NCI-H460 (cell line): ENCODE measurements at regions not wholly inside any gene's neighbourhood (a gene's known extent, or its start where the extent isn't known, plus 50 kb on each side); places are given as distances from the start of the nearest gene placed in this dataset.
"Not testable (repeated sequence)": the region's sequence is repeated elsewhere in the genome, so short reads cannot be mapped to it uniquely, and the experiment has no call there.

Experiments
- DNase-seq: peaks from one replicate; pipeline ENCODE4 v3.0.0-alpha.2; 2016; ENCODE audit warnings: low read depth; ENCODE audit errors: extremely low read depth

- DNase-seq: no peak
These were observed 111.8 kb upstream of the PALMD start for GRCh38 chr1:99533909-99534637.

- no peak for DNase-seq
These were observed 111.3 kb upstream of the PALMD start for GRCh38 chr1:99534638-99534930.

- no peak for DNase-seq
These were observed 110.3 kb upstream of the PALMD start for GRCh38 chr1:99535470-99536164.

GRCh38 chr1:99537886-99538617, 107.9 kb upstream of the PALMD start:
- no peak for DNase-seq

- DNase-seq: no peak
These were observed 107.3 kb upstream of the PALMD start for GRCh38 chr1:99538618-99538956.

- no peak for DNase-seq
These were observed 106.8 kb upstream of the PALMD start for GRCh38 chr1:99539131-99539530.

GRCh38 chr1:99540744-99541143, 105.2 kb upstream of the PALMD start:
- no peak for DNase-seq

- DNase-seq: no peak
These were observed 101.6 kb upstream of the PALMD start for GRCh38 chr1:99544328-99544727.

GRCh38 chr1:99546432-99547416, 99.2 kb upstream of the PALMD start:
- DNase-seq: no peak

GRCh38 chr1:99548943-99549605, 96.8 kb upstream of the PALMD start:
- no peak for DNase-seq

- DNase-seq: no peak
These were observed 95.7 kb upstream of the PALMD start for GRCh38 chr1:99550198-99550597.

GRCh38 chr1:99551812-99552614, 93.9 kb upstream of the PALMD start:
- no peak for DNase-seq

GRCh38 chr1:99553301-99553700, 92.6 kb upstream of the PALMD start:
- DNase-seq: no peak

GRCh38 chr1:99553819-99554218, 92.1 kb upstream of the PALMD start:
- DNase-seq: not testable (repeated sequence)

GRCh38 chr1:99554727-99555126, 91.2 kb upstream of the PALMD start:
- DNase-seq: no peak

GRCh38 chr1:99557546-99558202, 88.2 kb upstream of the PALMD start:
- DNase-seq: no peak

- no peak for DNase-seq
These were observed 86.7 kb upstream of the PALMD start for GRCh38 chr1:99559166-99559565.

GRCh38 chr1:99560207-99561040, 85.5 kb upstream of the PALMD start:
- no peak for DNase-seq
